HepG2 (cell line): ENCODE measurements at regions not wholly inside any gene's neighbourhood (a gene's known extent, or its start where the extent isn't known, plus 50 kb on each side); places are given as distances from the start of the nearest gene placed in this dataset.

ENCODE experiments used
- ATAC-seq: fragments of 200-7000 bp; cut with Tn5 transposase; 3 replicates; pipeline ENCODE4 v1.9.1; 2020; ENCODE audit warnings: mild to moderate bottlenecking, moderate library complexity
- BruUV-seq: library from RNA; stranded (reverse); fragments of 400-500 nt; replicated peaks from 2 replicates; lab custom pipeline; 2021; lab: Mats Ljungman, UMichigan
- CTCF ChIA-PET: fragments of 300-600 bp; formaldehyde crosslinking; extraction: SDS; loops from one replicate; lab custom pipeline; 2021; ENCODE audit warnings: low total read pairs, inconsistent platforms, low intra/inter-chr PET ratio; lab: Yijun Ruan, JAX
- POLR2A ChIA-PET: fragments of 350-600 bp; sonication (Branson Sonifier 250); formaldehyde crosslinking; loops from one replicate; lab custom pipeline; 2020; ENCODE audit warnings: antibody characterized with exemption, inconsistent platforms; lab: Yijun Ruan, JAX
- DNase-seq: peaks from one replicate; pipeline ENCODE4 v3.0.0-alpha.2; 2015; ENCODE audit warnings: low spot score
- FAIRE-seq: peaks from 3 replicates; lab custom pipeline; 2011; peaks lifted over from hg19 to GRCh38; lab: Jason Lieb, UNC
- H2AFZ ChIP-seq: one replicate; pipeline ENCODE4 v1.6.1; 2011; ENCODE audit warnings: low read length, inconsistent platforms
- H3K27ac ChIP-seq: fragments of 300-600 bp; 3 replicates; pipeline ENCODE4 v1.8.0; 2011; ENCODE audit warnings: mixed run types, mild to moderate bottlenecking, mixed read lengths, low read length, inconsistent platforms; ENCODE audit not compliant: insufficient read depth; ENCODE audit errors: extremely low read length
- H3K27me3 ChIP-seq, 2 experiments: fragments of 200-600 bp in 1 of 2; 2 replicates in 1 of 2; 3 replicates in 1 of 2; pipeline versions ENCODE4 v1.6.0 to v1.8.0; 2011; ENCODE audit warnings: low read length in 2 of 2, mild to moderate bottlenecking in 2 of 2, moderate library complexity in 2 of 2, inconsistent platforms in 1 of 2; ENCODE audit not compliant: insufficient read depth in 2 of 2, control insufficient read depth in 1 of 2
- H3K36me3 ChIP-seq, 2 experiments: fragments of 200-600 bp in 1 of 2; replicated peaks in 1 of 2; 2 replicates in 1 of 2; 3 replicates in 1 of 2; pipeline versions ENCODE4 v1.5.1 to v1.8.0; 2011; ENCODE audit warnings: low read length in 2 of 2, inconsistent platforms in 1 of 2; ENCODE audit not compliant: insufficient read depth in 2 of 2, control insufficient read depth in 1 of 2
- H3K4me1 ChIP-seq: 2 replicates; pipeline ENCODE4 v1.5.1; 2012; ENCODE audit warnings: low read length, inconsistent platforms; ENCODE audit not compliant: insufficient read depth
- H3K4me2 ChIP-seq: 2 replicates; pipeline ENCODE4 v1.6.0; 2011; ENCODE audit warnings: low read depth, low read length, inconsistent platforms
- H3K4me3 ChIP-seq, 3 experiments: fragments of 200-600 bp in 1 of 3; sonication (generic), shearing (Covaris generic) in 1 of 3; replicated peaks in 1 of 3; 2 replicates each; pipeline ENCODE4 v1.5.1; 2011 to 2016; ENCODE audit warnings: low read length in 3 of 3, inconsistent platforms in 2 of 3, low read depth in 2 of 3, mild to moderate bottlenecking in 2 of 3, control low read depth in 1 of 3, mixed read lengths in 1 of 3; ENCODE audit not compliant: insufficient read depth in 1 of 3
- H3K79me2 ChIP-seq: one replicate; pipeline ENCODE4 v1.6.1; 2011; ENCODE audit warnings: low read length, inconsistent platforms; ENCODE audit not compliant: insufficient read depth
- H3K9ac ChIP-seq: 2 replicates; pipeline ENCODE4 v1.6.0; 2011; ENCODE audit warnings: mild to moderate bottlenecking, low read depth, low read length, inconsistent platforms; ENCODE audit not compliant: insufficient read depth
- H3K9me3 ChIP-seq: 2 replicates; pipeline ENCODE4 v1.5.1; 2012; ENCODE audit warnings: mild to moderate bottlenecking, low read length
- H4K20me1 ChIP-seq: 2 replicates; pipeline ENCODE4 v1.6.0; 2011; ENCODE audit warnings: inconsistent platforms, mild to moderate bottlenecking, low read length, moderate library complexity; ENCODE audit not compliant: insufficient read depth
- ERF ChIP-seq: IDR thresholded peaks from 2 replicates; pipeline ENCODE4 v1.6.1; 2018; ENCODE audit warnings: missing biosample characterization, missing genetic modification reagents
- ETV5 ChIP-seq: IDR thresholded peaks from 2 replicates; pipeline ENCODE4 v1.6.1; 2018; ENCODE audit warnings: missing biosample characterization, missing genetic modification reagents, inconsistent platforms, borderline replicate concordance
- FOXA3 ChIP-seq: IDR thresholded peaks from 2 replicates; pipeline ENCODE4 v1.6.1; 2016; ENCODE audit warnings: missing genetic modification reagents, missing compliant biosample characterization
- FOXC1 ChIP-seq: sonication (generic); formaldehyde crosslinking; IDR thresholded peaks from 2 replicates; pipeline ENCODE4 v1.8.0; 2022; ENCODE audit warnings: mild to moderate bottlenecking, missing genetic modification reagents, borderline replicate concordance
- GMEB2 ChIP-seq: IDR thresholded peaks from 2 replicates; pipeline ENCODE4 v1.6.1; 2016; ENCODE audit warnings: missing biosample characterization, missing genetic modification reagents, low read depth
- HNRNPUL1 ChIP-seq: fragments of 200-400 bp; formaldehyde crosslinking; IDR thresholded peaks from 2 replicates; pipeline ENCODE4 v1.6.1; 2017; ENCODE audit warnings: low read depth, mild to moderate bottlenecking, low read length, moderate library complexity
- JUNB ChIP-seq: sonication (generic); formaldehyde crosslinking; IDR thresholded peaks from 2 replicates; pipeline ENCODE4 v1.8.0; 2022; ENCODE audit warnings: missing genetic modification reagents, mild to moderate bottlenecking, borderline replicate concordance
- KDM4B ChIP-seq: sonication (generic); formaldehyde crosslinking; IDR thresholded peaks from 2 replicates; pipeline ENCODE4 v1.4.0; 2020; ENCODE audit warnings: missing genetic modification reagents
- MAF1 ChIP-seq: sonication (generic); formaldehyde crosslinking; IDR thresholded peaks from 2 replicates; pipeline ENCODE4 v1.5.0; 2020; ENCODE audit warnings: missing genetic modification reagents, borderline replicate concordance
- PHF5A ChIP-seq: IDR thresholded peaks from one replicate; pipeline ENCODE4 v1.6.1; 2018; ENCODE audit warnings: low read depth, missing genetic modification reagents; ENCODE audit not compliant: unreplicated experiment
- RNF219 ChIP-seq: sonication (generic); formaldehyde crosslinking; IDR thresholded peaks from 2 replicates; pipeline ENCODE4 v1.5.0; 2020; ENCODE audit warnings: mild to moderate bottlenecking, missing genetic modification reagents
- SIX1 ChIP-seq: sonication (generic); formaldehyde crosslinking; IDR thresholded peaks from 2 replicates; pipeline ENCODE4 v1.4.0; 2020; ENCODE audit warnings: missing genetic modification reagents, borderline replicate concordance
- TFDP1 ChIP-seq: IDR thresholded peaks from 2 replicates; pipeline ENCODE4 v1.6.1; 2016; ENCODE audit warnings: missing compliant biosample characterization, missing genetic modification reagents, borderline replicate concordance
- ZNF333 ChIP-seq: sonication (generic); formaldehyde crosslinking; IDR thresholded peaks from 2 replicates; pipeline ENCODE4 v1.4.0; 2020; ENCODE audit warnings: mild to moderate bottlenecking, missing genetic modification reagents, borderline replicate concordance
- ZNF549 ChIP-seq: sonication (generic); formaldehyde crosslinking; IDR thresholded peaks from 2 replicates; pipeline ENCODE4 v1.5.0; 2020; ENCODE audit warnings: missing genetic modification reagents
- ZNF737 ChIP-seq: sonication (generic); formaldehyde crosslinking; IDR thresholded peaks from 2 replicates; pipeline ENCODE4 v1.5.0; 2020; ENCODE audit warnings: missing genetic modification reagents, mild to moderate bottlenecking, borderline replicate concordance
- WGBS: methylation state at CpG from one replicate; pipeline ENCODE4 v1.1.6; 2017; ENCODE audit warnings: low lambda C conversion rate; 5-methylcytosine and 5-hydroxymethylcytosine counted together
- in situ Hi-C: cut with HindIII; loops from 2 replicates; pipeline ENCODE4 v1.10.0; 2017; ENCODE audit warnings: low pct_unique_long_range_greater_than_20kb; ENCODE audit not compliant: extremely low pct_ligation_motif_present
- intact Hi-C: fragments of 100-400 bp; cut with micrococcal nuclease; formaldehyde crosslinking; loops from one replicate; pipeline ENCODE4 v1.10.0; 2022; ENCODE audit not compliant: unreplicated experiment
- TF ChIP-seq, protein P1 (sequence below): IDR thresholded peaks from 2 replicates; pipeline ENCODE4 v1.6.1; 2016; ENCODE audit warnings: missing compliant biosample characterization, missing genetic modification reagents, borderline replicate concordance
- TF ChIP-seq, protein P2 (sequence below): fragments of 450-650 bp; IDR thresholded peaks from 2 replicates; pipeline ENCODE4 v1.6.1; 2017

- TF ChIP-seq TFDP1 (CRISPR knock-in tag) (no peak), FOXA3 (CRISPR knock-in tag) (no peak), JUNB (CRISPR knock-in tag) (no peak), PHF5A (no peak), ZNF737 (no peak), ZNF333 (CRISPR knock-in tag) (no peak)
- TF ChIP-seq, all 625 proteins: peak for 0
These were observed 87.6 kb upstream of the IL33 start (continued) for GRCh38 chr9:6128030-6128429.

DNA sequence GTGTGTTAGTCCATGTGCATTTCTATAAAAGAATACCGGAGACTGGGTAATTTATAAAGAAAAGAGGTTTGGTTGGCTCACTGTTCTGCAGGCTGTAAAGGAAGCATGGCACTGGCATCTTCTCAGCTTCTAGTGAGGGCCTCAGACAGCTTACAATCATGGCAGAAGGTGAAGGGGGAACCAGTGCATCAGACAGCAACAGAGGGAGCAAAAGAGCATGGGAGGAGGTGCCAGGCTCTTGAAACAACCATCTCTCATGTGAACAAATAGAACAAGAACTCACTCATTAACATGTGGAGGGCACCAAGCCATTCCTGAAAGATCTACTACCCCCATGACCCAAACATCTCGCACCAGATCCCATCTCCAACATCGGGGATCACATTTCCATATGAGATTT is 89.2 kb upstream of the IL33 start:
- in situ Hi-C loops, result no loop called here
- CTCF ChIA-PET, result no interaction called here
- BruUV-seq, result no TSS peak
- TF ChIP-seq ERF (CRISPR knock-in tag), result no peak
- TF ChIP-seq, protein P1, sequence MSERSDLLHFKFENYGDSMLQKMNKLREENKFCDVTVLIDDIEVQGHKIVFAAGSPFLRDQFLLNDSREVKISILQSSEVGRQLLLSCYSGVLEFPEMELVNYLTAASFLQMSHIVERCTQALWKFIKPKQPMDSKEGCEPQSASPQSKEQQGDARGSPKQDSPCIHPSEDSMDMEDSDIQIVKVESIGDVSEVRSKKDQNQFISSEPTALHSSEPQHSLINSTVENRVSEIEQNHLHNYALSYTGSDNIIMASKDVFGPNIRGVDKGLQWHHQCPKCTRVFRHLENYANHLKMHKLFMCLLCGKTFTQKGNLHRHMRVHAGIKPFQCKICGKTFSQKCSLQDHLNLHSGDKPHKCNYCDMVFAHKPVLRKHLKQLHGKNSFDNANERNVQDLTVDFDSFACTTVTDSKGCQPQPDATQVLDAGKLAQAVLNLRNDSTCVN (CRISPR knock-in tag), result no peak
- no peak for TF ChIP-seq FOXC1 (CRISPR knock-in tag)
- TF ChIP-seq KDM4B (CRISPR knock-in tag), result no peak
- TF ChIP-seq ETV5 (CRISPR knock-in tag), result no peak
- no peak for TF ChIP-seq SIX1
- TF ChIP-seq, protein P2, sequence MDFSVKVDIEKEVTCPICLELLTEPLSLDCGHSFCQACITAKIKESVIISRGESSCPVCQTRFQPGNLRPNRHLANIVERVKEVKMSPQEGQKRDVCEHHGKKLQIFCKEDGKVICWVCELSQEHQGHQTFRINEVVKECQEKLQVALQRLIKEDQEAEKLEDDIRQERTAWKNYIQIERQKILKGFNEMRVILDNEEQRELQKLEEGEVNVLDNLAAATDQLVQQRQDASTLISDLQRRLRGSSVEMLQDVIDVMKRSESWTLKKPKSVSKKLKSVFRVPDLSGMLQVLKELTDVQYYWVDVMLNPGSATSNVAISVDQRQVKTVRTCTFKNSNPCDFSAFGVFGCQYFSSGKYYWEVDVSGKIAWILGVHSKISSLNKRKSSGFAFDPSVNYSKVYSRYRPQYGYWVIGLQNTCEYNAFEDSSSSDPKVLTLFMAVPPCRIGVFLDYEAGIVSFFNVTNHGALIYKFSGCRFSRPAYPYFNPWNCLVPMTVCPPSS, result no peak
- no peak for TF ChIP-seq RNF219 (CRISPR knock-in tag)
- TF ChIP-seq GMEB2 (CRISPR knock-in tag), result no peak
- no peak for TF ChIP-seq HNRNPUL1
- no peak for TF ChIP-seq ZNF549 (CRISPR knock-in tag)
- TF ChIP-seq MAF1, result no peak

More for the DNA sequence above, 89.2 kb upstream of the IL33 start:
- no peak for FAIRE-seq
- H3K4me2 ChIP-seq, result no peak overlapping the region
- no peak for ATAC-seq
- H3K27me3 ChIP-seq, result peaks cover 2% of the 10 kb centered on the region in 2 experiments; a peak in 3 of 5 replicates
- H3K36me3 ChIP-seq, result no peaks in the 10 kb centered on the region
- intact Hi-C loops, result loop anchor here (5.0 kb wide), 1 partner anchor 181 kb away; no protein-coding TSS in a partner anchor
- WGBS, result 25% methylated on average over 3 of the region's 3 CpGs
- no peaks in the 10 kb centered on the region for H3K79me2 ChIP-seq
- H3K9ac ChIP-seq, result no peak overlapping the region
- no peaks in the 10 kb centered on the region for H3K9me3 ChIP-seq
- POLR2A ChIA-PET, result no interaction called here
- DNase-seq, result no peak
- H3K4me1 ChIP-seq, result no peaks in the 10 kb centered on the region
- no peaks in the 10 kb centered on the region for H4K20me1 ChIP-seq
- H3K4me3 ChIP-seq, result no peak overlapping the region
- H2AFZ ChIP-seq, result no peak overlapping the region
- no peak overlapping the region for H3K27ac ChIP-seq
